Endothelial cell (in vitro differentiated cells): ENCODE measurements at regions not wholly inside any gene's neighbourhood (a gene's known extent, or its start where the extent isn't known, plus 50 kb on each side); places are given as distances from the start of the nearest gene placed in this dataset.

Experiments used
- DNase-seq: peaks from one replicate; pipeline ENCODE4 v3.0.0; 2021; ENCODE audit warnings: low spot score
- H3K27ac Mint-ChIP-seq: one replicate; pipeline ENCODE4 v1.8.0; 2021; ENCODE audit warnings: mixed read lengths, inconsistent platforms; ENCODE audit not compliant: unreplicated experiment
- H3K27me3 Mint-ChIP-seq: one replicate; pipeline ENCODE4 v1.8.0; 2021; ENCODE audit warnings: mild to moderate bottlenecking, moderate library complexity, mixed read lengths, inconsistent platforms; ENCODE audit not compliant: unreplicated experiment
- H3K36me3 Mint-ChIP-seq: one replicate; pipeline ENCODE4 v1.8.0; 2021; ENCODE audit warnings: mild to moderate bottlenecking, low read depth, mixed read lengths, inconsistent platforms; ENCODE audit not compliant: unreplicated experiment
- H3K4me1 Mint-ChIP-seq: one replicate; pipeline ENCODE4 v1.8.0; 2021; ENCODE audit warnings: mild to moderate bottlenecking, mixed read lengths, inconsistent platforms; ENCODE audit not compliant: unreplicated experiment
- H3K4me3 Mint-ChIP-seq: one replicate; pipeline ENCODE4 v1.8.0; 2021; ENCODE audit warnings: mild to moderate bottlenecking, mixed read lengths, inconsistent platforms; ENCODE audit not compliant: unreplicated experiment
- H3K9me3 Mint-ChIP-seq: one replicate; pipeline ENCODE4 v1.8.0; 2021; ENCODE audit warnings: mixed read lengths, inconsistent platforms; ENCODE audit not compliant: unreplicated experiment
- TF ChIP-seq, protein P1 (sequence below): fragments of 200-600 bp; sonication (generic); IDR thresholded peaks from one replicate; pipeline ENCODE4 v1.5.0; 2021; ENCODE audit warnings: antibody characterized with exemption; ENCODE audit not compliant: unreplicated experiment

- no peaks in the 10 kb centered on the region for H3K9me3 Mint-ChIP-seq
- no peaks in the 10 kb centered on the region for H3K36me3 Mint-ChIP-seq
- no peak overlapping the region for H3K27ac Mint-ChIP-seq
- H3K4me1 Mint-ChIP-seq: no peaks in the 10 kb centered on the region
- no peaks in the 10 kb centered on the region for H3K27me3 Mint-ChIP-seq
- TF ChIP-seq, protein P1, sequence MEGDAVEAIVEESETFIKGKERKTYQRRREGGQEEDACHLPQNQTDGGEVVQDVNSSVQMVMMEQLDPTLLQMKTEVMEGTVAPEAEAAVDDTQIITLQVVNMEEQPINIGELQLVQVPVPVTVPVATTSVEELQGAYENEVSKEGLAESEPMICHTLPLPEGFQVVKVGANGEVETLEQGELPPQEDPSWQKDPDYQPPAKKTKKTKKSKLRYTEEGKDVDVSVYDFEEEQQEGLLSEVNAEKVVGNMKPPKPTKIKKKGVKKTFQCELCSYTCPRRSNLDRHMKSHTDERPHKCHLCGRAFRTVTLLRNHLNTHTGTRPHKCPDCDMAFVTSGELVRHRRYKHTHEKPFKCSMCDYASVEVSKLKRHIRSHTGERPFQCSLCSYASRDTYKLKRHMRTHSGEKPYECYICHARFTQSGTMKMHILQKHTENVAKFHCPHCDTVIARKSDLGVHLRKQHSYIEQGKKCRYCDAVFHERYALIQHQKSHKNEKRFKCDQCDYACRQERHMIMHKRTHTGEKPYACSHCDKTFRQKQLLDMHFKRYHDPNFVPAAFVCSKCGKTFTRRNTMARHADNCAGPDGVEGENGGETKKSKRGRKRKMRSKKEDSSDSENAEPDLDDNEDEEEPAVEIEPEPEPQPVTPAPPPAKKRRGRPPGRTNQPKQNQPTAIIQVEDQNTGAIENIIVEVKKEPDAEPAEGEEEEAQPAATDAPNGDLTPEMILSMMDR: no peak
- no peak for DNase-seq
- no peak overlapping the region for H3K4me3 Mint-ChIP-seq
Measured at GRCh38 chr4:120158046-120158445, 91.4 kb upstream of the MAD2L1 start.

DNA sequence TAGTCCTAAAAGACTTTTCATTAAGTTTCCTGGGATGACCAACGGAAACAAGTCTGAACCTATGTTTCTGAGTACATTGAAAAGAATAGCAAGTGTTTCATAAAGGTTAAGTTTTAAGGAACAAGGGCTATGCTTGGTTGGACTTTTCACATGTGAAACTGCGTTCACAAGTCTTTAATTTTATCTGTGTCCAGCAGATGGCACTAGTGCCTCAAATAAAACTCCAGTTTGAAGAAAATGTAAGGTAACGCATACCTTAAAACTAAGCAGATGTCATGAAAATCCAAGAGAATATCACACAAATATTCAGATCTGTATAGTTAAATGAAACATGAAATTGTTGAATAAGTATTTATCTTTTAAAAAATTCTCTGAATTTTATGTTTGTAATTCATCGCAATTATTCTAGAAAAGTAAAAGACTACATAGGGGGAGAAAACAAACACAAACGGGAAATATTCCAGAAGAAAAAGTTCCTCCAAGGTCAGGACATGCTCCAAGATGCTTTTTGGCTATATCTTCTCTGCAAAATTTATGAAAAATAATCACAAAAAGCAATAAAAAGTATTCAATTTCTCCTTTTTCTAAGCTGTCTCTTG is 89.6 kb upstream of the MAD2L1 start:
- Mint-ChIP-seq H3K4me3 (no peak overlapping the region), H3K27ac (no peak overlapping the region), H3K27me3 (no peaks in the 10 kb centered on the region), H3K9me3 (no peaks in the 10 kb centered on the region), H3K36me3 (no peaks in the 10 kb centered on the region), H3K4me1 (no peaks in the 10 kb centered on the region)
- peak; percentile 52 for DNase-seq
- TF ChIP-seq, protein P1: peak; percentile 87

DNA sequence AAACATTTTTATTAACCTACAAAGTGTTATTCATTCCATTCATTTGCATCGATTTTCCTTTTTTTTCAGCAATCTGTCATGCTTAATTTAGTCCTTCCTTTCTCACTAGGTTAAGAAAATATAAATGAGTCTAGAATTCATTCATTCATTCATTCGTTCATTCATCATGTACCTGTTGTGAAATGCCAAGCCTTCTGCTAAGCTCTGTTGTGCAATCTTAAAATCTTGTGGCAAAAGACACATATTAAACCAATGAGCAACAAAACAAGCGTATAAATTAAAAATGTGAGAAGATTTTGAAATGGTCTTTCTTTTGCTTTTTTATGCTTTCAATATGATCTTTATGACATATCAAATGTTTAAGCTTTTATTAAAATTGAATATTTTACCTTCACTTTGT is 88.6 kb upstream of the MAD2L1 start:
- Mint-ChIP-seq H3K27ac (no peak overlapping the region), H3K4me1 (no peaks in the 10 kb centered on the region), H3K36me3 (no peaks in the 10 kb centered on the region), H3K9me3 (no peaks in the 10 kb centered on the region), H3K4me3 (no peak overlapping the region), H3K27me3 (no peaks in the 10 kb centered on the region)
- TF ChIP-seq, protein P1: no peak
- DNase-seq: no peak

DNA sequence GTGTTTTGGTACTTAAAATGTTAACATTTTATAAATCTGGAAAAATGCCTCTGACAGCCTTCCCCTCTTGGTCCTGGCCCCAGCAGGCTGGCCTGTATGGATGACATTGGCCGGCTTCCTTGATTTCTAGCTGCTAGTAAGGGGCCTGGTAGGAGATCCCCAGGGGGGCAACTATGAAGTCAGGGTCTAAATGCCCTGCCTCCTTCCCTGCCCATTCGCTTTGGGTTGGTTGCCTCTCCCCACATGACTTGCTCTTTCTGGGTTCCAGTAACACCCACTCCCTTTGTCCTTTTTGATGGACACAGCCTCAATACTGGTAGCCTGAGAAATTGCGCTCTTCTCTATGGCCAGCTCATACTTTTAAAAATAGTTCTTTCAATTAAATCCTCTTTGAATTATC is 78.0 kb upstream of the MAD2L1 start:
- Mint-ChIP-seq H3K36me3 (no peaks in the 10 kb centered on the region), H3K27me3 (no peaks in the 10 kb centered on the region), H3K9me3 (no peaks in the 10 kb centered on the region), H3K4me3 (no peak overlapping the region), H3K27ac (no peak overlapping the region), H3K4me1 (no peaks in the 10 kb centered on the region)
- DNase-seq: no peak
- TF ChIP-seq, protein P1: no peak

DNA sequence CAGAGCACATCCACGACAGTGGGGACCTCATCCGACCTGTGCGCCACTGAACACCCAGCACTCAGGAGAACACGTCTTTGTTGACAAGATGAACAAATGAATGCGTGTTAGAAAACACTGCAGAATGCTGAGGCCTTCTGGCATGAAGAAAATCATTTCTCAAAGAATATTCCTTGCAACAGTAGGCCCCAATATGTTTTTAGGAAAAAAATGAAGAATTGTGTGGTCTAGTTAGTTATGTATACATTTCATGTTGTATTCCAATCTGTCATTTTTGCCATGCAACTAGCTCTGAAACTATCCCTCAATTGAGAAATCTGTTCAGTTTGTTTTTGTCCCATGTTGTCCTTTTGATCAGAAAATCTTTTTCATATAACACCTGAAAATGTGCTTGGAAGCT is 77.4 kb upstream of the MAD2L1 start:
- TF ChIP-seq, protein P1: no peak
- H3K27me3 Mint-ChIP-seq: no peaks in the 10 kb centered on the region
- DNase-seq: no peak
- H3K36me3 Mint-ChIP-seq: no peaks in the 10 kb centered on the region
- no peak overlapping the region for H3K4me3 Mint-ChIP-seq
- no peaks in the 10 kb centered on the region for H3K9me3 Mint-ChIP-seq
- no peak overlapping the region for H3K27ac Mint-ChIP-seq
- no peaks in the 10 kb centered on the region for H3K4me1 Mint-ChIP-seq
